OCI-LY1 (cell line): ENCODE measurements at regions not wholly inside any gene's neighbourhood (a gene's known extent, or its start where the extent isn't known, plus 50 kb on each side); places are given as distances from the start of the nearest gene placed in this dataset.

Experiments
- EZH2 ChIP-seq: fragments of 200-600 bp; sonication (generic), shearing (Covaris generic); IDR thresholded peaks from 2 replicates; pipeline ENCODE4 v1.8.0; 2017; ENCODE audit warnings: borderline replicate concordance, mixed run types, mild to moderate bottlenecking, antibody characterized with exemption, low read length, moderate library complexity, mixed read lengths
- TF ChIP-seq, protein P1 (sequence below): fragments of 200-600 bp; sonication (generic), shearing (Covaris generic); IDR thresholded peaks from 2 replicates; pipeline ENCODE4 v1.5.1; 2017; ENCODE audit warnings: mild to moderate bottlenecking, antibody characterized with exemption, low read length, moderate library complexity, mixed read lengths

DNA sequence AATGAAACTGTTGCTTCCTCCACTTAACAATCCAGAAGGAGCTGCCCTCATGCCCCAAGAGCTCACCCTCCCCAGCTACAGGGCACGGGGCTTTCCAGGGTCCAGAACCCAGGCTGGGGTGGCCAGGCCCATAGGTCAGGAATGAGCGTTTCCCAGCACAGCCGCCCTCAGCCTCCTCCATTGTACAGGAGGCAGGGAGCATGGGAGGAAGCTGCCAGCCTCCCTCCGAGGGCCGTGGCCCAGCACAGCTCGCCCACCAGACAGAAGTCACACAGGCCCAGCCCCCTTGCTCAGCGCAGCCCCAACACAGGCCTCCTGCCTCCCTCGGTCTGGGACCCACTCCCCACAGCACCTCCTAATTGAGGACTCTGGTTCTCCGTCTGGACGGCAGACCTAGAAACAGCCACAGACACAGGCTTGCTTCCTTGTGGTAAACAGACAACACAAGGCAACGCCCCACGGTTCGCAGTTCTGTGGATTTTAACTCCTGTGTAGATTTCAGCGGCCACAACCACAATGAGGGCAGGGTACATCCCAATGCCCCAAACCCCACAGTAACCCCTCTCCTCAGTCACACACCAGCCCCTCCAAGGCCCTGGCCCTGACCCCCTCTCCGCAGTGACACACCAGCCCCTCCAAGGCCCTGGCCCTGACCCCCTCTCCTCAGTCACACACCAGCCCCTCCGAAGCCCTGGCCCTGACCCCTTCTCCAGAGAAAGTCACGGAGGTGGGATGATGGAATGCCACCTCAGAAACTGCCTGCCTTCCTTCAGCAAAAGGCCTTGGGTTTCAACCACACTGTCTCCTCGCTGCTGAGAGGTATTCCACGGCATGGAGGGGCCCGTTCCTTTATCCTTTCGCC, 173.5 kb downstream of the DLL1 start:
- TF ChIP-seq, protein P1, sequence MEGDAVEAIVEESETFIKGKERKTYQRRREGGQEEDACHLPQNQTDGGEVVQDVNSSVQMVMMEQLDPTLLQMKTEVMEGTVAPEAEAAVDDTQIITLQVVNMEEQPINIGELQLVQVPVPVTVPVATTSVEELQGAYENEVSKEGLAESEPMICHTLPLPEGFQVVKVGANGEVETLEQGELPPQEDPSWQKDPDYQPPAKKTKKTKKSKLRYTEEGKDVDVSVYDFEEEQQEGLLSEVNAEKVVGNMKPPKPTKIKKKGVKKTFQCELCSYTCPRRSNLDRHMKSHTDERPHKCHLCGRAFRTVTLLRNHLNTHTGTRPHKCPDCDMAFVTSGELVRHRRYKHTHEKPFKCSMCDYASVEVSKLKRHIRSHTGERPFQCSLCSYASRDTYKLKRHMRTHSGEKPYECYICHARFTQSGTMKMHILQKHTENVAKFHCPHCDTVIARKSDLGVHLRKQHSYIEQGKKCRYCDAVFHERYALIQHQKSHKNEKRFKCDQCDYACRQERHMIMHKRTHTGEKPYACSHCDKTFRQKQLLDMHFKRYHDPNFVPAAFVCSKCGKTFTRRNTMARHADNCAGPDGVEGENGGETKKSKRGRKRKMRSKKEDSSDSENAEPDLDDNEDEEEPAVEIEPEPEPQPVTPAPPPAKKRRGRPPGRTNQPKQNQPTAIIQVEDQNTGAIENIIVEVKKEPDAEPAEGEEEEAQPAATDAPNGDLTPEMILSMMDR: no peak
- no peak for TF ChIP-seq EZH2
